NOMO-1 (cell line): ENCODE measurements at regions not wholly inside any gene's neighbourhood (a gene's known extent, or its start where the extent isn't known, plus 50 kb on each side); places are given as distances from the start of the nearest gene placed in this dataset.

ENCODE experiments used
- DNase-seq, 2 experiments: peaks; one replicate each; lab custom pipeline; 2025; ENCODE audit not compliant: unreplicated experiment in 2 of 2; lab: John Stamatoyannopoulos, UW

DNA sequence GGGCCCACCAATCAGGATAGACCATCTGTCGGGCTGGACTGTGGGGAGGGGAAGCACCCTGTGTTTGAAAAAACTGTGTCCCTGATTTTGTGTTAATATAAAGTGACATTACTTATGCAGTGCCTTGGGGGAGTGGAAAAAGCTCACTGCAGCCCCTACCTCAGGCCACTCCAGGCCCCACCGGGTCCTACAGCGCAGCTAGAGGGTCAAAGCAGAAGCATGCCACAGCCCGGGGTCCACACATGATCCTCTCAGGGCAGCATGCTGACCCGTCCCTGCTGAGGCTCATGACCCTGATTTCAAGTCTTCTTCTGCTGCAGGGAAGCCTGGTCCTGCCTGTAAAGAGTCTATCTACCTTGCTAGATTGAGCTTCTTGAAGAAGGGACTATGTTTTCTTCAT, 133.0 kb upstream of the PLCB4 start:
- DNase-seq = no peak

DNA sequence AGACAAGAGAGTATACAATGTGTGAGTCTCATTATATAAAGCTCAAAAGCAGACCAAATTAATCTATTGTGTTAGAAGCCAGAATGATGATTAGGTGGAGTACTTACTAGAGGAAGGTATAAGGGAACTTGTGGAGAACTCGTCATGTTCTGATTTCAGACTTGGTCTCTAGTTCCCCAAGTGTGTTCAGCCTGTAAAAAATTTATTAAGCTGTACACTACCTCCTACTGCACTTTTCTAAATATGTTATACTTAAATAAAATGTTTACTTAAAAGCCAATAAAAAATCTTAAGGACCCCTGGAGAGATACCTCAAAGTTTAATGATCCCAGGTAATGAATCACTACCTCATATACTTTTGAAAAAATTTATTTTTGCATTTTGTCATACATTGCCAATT, 130.4 kb upstream of the PLCB4 start:
- DNase-seq = no peak

DNA sequence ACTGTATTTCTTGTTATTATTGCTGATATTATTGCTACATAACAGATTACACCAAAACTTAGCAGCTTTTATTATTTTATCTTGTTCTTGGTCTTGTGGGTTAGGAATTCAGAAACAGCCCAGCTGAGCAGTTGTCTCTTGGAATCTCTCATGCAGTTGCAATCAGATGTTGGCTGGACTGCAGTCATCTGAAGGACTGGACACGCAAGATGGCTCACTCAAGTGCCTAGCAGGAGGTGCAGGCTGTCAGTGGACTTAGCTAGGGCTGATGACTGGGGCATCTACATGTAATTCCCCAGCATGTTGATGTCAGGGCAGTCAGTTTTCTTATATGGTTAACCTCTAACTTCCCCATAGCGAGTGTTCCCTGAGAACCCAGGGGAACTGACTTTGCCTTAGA, 128.6 kb upstream of the PLCB4 start:
- DNase-seq = no peak

DNA sequence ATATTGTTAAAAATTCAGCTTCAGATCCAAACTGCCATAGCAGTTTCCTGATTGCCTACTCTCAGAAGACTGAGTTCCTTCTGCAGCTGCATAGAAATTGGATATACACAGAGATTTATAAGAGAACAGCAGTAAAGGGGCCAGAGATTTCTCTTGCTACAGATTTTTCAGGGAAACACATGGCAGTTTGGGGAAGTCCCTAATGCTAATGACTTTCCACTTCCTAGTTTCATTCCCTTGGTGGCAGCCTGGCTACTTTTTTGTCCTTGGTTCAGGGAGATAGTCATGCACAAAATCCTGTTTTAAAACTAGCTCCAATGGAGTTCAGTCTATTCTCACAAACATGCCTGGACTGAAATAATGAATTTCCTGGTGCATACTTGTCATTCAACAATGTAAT, 125.3 kb upstream of the PLCB4 start:
- peak; percentile 2 to 9 for DNase-seq

DNA sequence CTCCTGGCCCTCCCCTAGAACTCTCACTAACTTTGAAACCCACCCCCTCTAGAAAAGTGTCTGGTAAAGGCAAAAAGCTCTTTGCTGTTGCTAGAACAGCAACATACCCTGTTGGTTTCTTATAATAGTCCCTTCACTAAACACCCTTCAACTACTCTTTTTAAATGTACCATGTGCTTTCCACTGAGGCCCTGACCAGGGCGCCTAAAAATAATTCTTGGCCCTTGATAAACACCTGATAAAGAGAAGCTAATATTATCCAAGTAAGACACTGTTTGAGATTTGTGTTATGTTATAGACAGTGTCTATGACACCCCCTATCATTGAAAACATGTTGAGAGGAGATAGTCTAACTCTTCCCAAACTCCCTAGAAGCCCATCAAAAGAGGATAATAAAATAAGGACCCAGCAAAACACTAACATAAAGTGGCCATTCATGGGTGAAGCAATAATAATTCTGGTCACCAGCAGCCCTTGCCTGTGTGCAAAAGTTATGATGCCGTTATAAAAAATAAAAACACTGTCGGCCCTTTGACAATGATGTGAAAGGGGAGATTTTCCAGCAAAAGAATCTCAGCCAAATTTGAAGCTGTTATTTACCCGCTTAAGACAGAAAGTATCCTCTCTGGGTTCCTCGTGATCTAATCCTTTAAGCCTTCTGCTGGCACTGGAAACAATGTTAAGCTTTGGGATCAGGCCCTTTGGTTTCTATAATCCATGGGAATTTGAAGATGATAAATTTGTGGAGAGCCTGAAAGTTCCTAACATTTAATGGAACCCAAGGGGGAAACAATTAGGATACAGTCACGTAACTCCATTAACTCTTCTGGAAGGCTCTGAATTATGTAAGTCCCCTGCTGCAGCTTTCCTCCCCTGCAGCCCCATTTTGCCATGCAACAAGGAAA, 122.6 kb upstream of the PLCB4 start:
- DNase-seq = no peak

DNA sequence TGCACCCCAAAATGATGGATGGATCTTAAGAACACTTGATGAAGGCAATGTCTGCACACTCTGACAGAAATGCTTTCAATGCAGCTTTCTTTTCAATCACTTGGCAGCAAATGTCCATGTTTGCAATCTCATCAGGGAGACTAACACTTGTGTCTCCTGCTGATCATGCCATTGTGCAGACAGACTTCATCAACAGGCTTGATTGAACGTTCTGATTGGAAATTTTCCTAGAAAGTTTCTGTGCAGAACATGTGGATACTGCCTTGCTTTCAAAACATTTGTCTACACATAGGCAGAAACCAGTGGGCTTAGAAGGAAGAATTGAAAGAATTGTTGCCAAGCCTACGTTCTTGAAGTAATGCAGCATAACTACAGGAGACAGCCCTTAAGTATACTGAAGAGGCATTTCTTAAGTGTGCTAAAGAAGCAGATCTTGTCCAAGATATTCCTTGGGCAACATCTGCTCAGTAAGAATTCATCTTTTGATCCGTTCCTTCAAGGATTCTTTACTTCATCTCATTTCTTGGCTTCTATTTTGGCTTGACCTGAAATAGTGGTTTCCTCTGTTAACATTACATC, 120.4 kb upstream of the PLCB4 start:
- no peak for DNase-seq

DNA sequence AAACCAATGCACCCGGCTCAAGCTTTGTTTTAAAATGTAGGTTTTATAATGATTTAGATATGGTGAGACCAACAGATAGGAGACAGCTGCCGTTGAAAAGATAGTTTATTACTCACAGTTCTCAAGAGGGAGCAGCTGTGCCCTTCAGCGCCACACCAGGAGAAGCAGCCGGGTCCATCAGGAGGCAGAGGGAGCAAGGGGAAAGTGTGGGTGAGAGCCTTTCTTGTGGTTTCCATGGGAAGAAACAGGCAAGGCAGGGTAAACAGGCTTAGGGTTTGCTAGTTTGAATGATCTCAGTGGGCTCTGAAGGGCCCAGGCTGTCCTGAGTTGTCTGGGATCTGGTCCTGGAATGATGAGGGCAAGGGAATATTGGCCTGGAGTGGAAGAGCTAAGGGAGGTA, 117.7 kb upstream of the PLCB4 start:
- DNase-seq = no peak

DNA sequence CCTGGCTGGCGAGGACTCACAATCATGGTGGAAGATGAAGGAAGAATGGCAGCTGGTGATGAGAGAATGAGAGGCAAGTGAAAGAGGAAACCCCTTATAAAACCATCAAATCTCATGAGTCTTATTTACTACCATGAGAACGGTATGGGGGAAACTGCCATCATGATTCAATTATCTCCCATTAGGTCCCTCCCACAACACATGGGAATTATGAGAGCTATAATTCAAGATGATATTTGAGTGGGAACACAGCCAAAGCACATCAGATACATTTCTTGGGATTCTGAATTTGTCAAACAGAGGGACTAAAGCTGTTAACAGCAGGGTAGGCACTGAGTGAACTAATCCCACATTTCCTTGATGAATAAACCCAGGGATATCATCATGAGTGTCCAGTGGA, 116.2 kb upstream of the PLCB4 start:
- DNase-seq = no peak

DNA sequence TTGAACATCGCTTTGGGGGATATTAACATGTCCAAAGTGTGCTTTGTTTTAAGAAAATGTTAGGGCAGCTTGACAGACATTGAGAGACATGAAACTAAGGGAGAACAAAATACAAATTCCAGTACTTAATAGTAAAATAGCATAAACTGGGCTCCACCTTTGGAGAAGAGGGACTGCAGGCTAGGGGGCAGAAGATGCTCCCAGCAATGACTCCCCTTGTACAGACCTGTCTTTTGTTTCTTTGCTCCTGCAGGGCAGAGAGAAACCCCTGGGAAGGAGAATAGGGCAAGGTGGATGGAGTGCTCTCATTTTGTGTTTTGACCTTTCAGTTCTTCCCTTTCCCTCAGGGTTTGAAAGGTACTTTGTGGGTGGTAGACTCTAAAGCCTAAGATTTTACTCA, 115.6 kb upstream of the PLCB4 start:
- no peak for DNase-seq

DNA sequence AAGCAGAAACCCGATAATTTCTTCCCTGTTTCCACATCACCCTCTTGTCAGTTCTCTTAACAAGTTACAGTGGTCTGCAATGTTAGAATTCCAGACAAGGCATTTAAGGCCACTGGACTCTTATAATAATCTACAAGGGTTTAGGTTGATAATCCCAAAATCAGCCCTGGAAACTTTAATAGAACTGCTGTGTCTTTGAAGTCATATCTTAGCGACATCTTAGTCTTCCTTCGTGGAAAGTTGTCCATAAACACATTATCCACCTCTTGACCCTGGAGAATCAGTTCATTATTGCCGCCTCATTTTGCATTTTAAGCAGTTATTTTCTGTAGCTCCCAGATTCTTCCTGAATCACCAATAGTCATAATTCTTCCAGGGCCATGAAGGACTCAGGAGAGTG, 108.6 kb upstream of the PLCB4 start:
- no peak for DNase-seq

DNA sequence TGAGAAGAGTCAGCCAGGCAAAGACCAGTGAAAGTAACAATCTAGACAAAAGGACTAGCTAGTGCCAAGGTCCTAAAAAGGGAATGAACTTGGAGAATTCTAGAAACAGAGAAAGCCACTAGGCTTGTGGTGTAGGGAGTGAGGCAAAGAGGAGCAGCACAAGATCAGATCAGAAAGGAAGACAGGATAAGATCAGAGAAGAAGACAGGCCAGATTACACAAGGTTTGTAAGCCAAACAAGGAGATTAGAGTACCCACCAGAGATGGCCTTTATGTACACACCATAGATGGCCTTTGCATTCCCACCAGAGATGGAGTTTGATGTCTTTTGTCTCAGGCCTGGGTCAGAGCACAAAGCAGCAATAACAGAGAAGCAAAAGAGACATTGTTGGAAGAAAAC, 105.6 kb upstream of the PLCB4 start:
- DNase-seq = no peak

DNA sequence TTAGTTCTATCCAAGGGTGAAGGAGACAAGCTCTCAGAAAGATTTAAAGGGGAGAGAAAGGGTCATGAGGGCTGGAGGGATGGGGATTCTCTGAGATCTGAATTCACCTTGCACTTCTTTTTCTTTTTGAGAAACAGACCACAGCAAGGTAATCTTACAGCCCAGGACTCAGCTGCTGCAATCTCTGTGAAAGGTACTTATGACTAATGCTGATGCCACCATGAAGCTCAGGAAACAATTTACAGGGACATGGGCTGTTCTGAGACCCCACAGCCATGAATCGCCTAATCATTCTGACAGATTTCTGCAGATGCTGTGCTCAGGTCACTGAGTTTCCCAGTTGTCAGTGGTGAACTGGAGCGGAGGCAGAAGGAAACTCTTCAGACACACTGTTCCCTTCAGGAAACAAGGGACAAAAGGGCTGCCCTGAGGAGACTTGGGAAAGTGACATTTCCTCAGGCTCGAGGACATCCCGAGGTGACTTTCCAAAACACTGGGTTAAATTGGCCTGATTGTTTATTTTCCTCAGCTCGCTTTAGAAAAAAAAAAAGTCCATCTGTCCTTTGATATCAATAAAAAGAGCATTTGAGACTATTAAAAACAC, 103.8 kb upstream of the PLCB4 start:
- no peak for DNase-seq

DNA sequence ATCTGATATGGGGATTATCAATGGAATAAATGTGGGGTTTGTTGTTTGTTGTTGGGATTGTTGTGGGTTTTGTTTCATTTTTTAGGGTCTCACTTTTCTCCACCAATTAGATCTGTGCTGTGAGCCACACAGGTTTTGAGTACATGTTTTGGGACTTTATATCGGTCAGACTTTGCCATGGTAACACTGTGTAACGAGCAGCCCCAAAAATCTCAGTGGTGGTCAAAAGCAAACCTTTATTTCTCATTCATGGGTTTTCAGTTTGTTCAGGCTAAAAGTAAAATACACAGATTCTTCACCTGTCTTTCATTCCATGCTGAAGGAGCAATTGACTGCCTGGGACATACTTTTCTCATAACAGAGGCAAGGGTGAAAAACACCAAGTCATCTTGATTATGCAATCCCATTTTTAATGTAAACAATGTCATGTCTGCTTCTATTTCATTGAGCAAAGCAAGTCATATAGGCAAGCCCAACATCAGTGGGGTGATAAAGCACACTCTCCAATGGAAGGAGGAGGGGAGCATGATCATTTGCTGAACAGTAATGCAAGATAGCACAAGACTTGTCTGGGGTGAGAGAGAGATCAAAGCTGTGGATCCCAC, 101.1 kb upstream of the PLCB4 start:
- no peak for DNase-seq

DNA sequence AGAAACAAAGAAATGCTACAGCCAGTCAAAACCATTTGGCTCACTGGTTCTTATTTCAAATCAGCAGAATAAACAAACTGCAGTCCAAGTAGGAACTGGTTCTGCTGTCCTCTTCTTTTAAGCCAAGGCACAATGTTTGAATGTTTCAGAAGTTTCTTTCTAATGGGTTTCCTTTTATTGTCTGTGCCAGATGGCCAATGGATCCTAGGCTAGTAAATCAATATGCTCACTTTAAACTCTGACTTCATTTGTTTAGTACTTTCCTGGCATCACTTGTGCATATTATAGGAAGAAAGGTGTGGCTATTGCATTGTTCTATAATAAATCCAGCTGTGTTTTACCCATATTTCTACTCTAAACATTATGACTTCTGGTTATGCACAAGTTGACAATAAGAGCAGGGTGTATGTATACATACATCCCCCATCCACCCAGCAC, 99.7 kb upstream of the PLCB4 start:
- no peak for DNase-seq

DNA sequence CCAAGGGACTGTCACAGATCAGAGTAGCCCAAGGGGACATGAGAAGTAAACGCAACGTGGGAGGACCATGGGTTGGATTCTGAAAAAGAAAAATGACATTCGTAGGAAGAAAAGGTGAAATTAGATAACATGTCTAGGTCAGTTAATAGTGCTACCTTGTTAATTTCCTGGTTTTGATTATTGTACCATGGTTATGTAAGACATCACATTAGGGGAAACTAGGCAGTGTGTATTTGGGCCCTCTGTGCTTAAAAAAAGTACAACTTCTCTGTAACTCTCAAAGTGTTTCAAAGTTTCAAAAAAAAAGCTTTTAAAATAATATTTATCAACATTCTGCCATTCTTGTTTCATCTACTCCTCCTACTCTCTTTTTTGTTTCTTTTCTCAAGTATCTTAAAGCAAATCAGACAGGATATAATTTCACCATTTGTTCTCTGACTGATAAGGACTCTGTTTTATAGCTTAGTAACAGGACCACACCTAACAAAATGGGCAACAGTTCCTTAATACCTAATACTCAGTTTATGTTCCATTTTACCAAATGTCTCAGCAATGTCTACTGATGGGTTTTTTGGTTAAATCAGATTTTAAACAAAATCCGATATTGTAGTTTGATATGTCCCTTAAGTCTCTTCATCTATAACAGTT, 97.1 kb upstream of the PLCB4 start:
- DNase-seq = no peak

DNA sequence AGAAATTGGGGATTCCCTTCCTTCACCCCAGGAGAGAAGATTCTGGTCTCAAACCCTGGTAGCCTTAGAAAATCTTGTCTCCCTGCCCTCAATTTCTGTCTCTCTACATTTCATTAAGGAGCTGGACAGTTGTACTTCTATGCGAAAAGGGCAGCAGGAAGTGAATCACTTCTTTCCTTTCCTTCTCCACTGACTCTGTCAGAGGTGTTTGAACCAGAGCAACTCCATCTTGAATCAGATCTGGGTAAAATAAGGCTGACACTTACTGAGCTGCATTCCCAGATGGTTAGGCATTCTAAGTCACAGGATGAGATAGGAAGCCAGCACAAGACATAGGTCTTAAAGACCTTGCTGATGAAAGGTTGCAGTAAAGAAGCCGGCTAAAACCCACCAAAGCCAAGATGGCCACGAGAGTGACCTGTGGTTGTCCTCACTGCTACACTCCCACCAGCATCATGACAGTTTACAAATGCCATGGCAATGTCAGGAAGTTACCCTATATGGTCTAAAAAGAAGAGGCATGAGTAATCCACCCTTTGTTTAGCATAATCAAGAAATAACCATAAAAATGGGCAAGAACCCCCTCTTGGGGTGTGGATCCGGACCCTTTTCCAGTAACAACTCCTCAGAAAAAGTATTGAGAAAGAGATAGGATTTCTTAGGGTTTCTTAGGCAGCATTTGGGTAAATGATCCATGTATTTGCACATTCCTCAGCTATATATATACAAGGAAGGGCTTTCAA, 95.8 kb upstream of the PLCB4 start:
- DNase-seq = no peak

DNA sequence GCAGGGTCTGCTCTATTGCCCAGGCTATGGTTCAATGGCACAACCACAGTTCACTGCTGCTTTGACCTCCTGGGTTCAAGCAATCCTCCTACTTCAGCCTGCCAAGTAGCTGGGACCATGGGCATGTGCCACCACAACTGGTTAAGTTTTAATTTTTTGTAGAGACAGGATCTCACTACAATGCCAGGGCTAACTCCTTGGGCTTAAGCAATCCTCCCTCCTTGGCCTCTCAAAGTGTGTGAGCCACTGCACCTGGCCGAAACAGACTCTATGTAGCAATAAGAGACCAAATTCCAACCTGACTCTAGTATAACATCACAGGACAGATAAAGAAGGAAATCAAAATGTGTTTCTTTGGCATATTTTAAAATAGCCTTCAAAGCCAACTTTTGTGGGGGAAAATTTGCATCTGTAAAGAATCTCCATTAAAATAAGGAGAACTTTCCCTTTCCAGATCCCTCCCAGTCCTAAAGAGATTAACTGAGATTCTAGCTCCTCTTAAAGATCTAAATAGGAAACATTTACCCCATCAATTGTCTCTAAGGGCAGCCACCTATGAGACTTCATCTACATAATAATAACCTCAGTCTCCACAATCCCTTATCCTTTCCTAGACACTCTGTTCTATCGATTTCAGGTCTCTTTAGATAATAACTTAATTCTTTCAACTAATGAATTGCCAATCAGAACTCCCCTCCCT, 94.7 kb upstream of the PLCB4 start:
- no peak for DNase-seq

DNA sequence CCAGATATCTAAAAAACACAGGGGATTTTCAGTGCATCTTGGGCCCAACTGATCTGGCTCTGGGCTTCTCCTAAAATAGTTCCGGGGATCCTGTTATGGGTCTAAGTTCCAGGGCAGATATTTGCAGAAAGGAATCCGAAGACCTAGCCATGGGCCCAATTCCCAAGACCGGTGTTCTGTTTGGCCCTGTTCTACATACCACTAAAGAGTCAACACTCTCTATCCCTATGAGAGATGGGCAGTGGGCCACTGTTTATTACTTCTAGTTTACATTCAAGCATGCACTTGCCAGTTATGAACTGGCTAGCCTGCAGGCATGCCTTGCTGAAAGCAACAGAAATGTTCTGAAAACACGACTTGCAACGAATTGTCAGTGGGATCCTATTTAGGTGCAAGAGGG, 87.4 kb upstream of the PLCB4 start:
- no peak for DNase-seq

DNA sequence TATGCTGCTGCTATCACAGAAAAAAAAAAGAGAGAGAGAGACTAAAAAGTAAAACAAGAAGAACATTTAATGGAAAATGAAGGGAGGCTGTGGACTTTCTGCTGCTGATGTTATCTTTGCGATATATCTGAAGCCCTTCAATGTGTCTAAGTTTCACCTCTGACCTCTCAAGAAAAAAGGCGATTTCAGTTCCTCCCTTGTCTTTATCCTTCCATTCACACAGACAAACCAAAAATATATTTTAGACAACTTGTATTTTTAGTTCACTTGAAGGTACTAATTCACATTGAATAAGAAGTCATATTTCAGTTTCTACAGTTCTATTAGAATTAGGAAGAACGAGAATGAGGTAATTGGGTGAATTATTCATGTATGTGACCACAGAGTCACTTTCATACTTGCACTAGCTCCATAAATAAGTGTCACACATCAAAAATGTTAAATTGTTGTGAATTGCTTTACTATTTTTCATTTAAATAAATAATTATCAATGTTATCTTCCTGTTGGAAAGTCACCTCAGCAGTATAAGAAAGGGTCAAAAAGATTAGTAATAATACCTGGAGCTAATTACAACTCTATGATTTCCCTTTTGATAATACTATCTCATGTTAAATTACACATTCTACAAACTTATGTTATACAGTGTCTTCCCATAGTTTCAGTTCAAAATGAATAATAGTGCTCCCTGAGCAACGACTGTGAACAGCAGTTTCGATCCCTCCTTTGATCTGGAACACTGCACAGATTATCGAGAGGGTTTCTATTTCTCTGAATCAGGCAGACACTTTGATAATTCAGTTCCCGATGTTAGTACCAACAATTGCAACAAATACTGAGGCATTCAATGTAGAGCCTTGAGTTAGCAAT, 85.2 kb upstream of the PLCB4 start:
- DNase-seq = no peak
